Stimulated activated CD8-positive, alpha-beta memory T cell treated with anti-CD3 and anti-CD28 coated beads, Interleukin-4, amount 100 ng/mL, for 4 hours (primary cell): ENCODE measurements at regions not wholly inside any gene's neighbourhood (a gene's known extent, or its start where the extent isn't known, plus 50 kb on each side); places are given as distances from the start of the nearest gene placed in this dataset.

Experiments used
- DNase-seq, 2 donors: peaks; one replicate each; pipeline ENCODE4 v3.0.0-alpha.2; 2020; ENCODE audit warnings: low read depth in 2 of 2, low spot score in 1 of 2

DNA sequence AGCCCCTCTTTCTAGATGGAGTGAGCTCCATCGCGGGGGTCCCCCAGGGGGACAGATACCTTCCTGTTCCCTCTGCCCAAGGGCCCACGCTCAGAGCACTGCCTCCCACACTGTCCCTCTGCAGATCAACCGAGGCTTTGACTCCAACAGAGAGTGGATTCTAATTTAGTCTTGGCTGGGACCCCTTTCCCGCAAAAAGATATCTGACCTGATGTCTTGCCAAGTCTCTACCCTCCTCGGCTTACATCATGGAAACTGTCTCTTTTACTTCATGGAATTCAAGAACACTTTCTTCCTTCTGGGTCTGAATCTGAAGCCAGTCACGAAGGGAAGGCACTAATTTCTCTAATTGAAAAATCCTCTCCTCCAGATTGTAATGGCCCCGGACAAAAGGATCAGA is 278.0 kb downstream of the BMP7 start:
- DNase-seq, result no peak

GRCh38 chr20:56989516-56989915 is 276.9 kb downstream of the BMP7 start:
- DNase-seq, result no peak

DNA sequence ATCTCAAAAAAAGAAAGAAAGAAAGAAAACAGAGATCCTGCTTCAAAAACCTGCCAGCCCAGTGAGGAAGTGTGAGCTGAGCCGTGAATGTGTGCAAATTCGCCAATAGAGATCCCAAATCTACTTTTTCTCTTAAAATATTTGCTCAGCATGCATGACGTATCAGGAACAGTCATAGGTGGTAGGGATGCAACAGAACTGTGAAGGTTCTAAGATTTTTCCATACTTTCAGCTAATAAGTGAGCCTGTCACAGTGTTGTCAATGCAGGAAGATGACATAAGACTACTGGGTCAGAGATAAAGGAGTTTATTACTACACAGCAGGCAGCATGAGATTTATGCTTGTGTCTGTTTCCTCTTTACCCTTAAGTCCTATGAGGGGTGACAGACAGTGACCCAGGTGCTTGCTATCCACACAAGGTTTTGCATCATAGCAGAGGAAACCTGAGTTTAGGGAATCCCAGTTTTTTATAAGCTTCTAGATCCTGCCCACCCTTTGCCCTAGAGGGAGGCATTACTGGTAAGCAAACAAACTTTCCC is 273.4 kb downstream of the BMP7 start:
- no peak for DNase-seq

DNA sequence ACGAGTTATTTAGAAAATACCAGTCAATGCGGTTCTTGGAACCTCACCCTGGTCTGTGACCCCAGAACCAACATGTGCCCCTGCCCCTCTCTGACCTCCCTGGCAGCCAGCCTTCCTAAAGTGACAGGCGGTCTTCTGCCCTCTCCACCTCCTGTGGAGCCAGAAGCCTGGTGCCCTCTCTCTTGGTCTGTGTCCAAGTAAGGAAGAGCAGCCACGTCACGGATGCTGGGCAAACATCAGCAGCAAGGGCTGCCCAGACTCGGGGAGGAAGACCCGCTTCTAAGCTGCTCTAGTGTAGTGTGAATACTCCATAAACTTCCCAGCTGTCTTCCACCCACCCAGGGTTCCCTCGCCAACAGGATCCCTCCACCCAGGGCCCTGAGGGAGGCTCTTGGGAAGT is 272.4 kb downstream of the BMP7 start:
- DNase-seq, result no peak

- no peak for DNase-seq
Measured at GRCh38 chr20:56995149-56995548, 271.3 kb downstream of the BMP7 start.

- DNase-seq, result no peak
Measured at GRCh38 chr20:56995635-56996075, 270.8 kb downstream of the BMP7 start.

DNA sequence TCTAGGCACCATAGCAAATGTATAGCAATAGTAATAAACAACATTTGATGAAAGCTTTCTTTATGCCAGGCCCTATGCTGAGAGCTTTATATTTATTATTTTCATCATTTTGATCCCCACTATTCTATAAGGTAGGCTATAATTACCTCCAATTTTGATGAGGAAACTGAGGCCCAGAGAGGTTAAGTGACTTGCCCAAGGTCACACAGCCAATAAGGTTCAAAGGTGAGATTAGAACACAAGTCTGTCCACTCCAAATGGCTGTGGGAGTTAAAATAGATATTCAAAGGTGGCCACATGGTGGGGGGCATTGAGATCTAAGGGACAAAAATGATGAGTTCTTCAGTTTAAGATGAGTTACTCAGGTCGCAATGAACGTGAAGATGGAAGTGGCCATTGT is 269.9 kb downstream of the BMP7 start:
- DNase-seq, result no peak

DNA sequence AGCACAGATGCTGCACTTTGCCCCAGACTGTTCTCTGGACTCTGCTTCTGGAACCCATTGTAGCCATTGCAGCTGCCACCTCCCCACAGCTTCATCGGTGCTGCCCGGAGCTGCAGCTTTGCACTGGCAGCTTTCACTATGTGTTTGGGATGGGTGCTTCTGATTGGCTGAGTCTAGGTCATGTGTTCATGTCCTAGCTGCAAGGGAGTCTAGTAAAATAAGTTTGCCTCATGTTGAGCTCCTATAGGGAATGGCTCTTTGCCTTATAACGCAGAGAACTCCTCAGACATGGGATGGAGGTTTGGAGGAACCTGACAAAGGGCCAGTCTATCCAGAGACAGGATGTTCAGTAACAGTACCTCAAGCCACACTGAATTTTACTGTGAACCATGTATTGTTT is 268.0 kb downstream of the BMP7 start:
- DNase-seq, result no peak

DNA sequence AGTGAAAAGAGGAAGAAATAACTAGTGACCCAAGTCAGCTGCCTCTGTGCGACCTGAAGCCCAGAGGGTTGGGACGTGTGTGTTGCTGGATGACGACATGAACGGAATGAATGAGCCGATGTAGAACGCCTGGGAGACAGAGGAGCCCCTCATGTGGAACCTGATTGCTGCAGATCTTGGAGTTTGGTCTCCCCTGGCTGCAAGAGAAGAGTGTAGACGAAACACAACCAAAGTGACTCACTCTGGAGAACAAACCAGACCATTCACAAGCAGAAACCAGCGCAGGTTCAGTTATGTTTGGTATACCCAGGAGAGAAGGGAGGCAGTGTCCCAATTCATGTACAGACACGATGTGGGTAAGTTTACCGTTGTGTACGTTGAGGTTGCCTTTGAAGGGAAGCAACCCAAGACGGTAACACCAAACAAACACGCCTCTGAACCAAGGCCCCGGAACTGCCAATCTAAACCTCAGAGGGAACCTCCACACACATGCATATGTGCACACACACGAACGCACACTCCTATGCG is 265.9 kb downstream of the BMP7 start:
- no peak for DNase-seq

DNA sequence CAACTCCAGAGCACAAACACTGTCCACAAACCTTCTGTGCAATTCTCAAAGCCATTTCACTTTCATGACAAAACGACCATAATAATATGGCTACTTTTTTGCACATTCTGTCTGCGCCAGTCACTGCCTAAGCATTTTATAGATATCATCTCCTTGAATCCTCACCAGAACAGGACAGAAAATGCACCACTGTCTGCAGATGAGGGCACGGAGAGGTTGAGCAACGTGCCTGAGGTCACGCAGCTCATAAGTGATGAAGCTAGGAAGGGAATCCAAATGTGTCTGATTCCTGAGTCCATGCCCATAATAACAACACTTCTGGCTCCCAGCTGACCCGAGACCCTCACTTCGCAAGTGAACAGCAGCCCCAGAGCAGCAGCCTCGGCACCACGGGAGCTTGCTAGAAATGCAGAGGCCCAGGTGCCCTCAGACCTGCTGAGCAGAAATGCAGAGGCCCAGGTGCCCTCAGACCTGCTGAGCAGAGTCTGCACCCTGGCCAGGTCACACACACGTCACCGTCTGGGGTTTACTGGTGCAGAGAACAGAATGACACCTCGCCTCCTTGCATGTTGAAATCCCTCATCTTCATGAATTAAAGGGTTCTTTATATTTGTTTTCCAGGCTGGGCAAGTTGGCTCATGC is 265.2 kb downstream of the BMP7 start:
- no peak for DNase-seq

- no peak for DNase-seq
Measured at GRCh38 chr20:57002066-57002570, 264.3 kb downstream of the BMP7 start.

- DNase-seq, result no peak
Measured at GRCh38 chr20:57003012-57003411, 263.4 kb downstream of the BMP7 start.

GRCh38 chr20:57004416-57004815 is 262.0 kb downstream of the BMP7 start:
- DNase-seq, result no peak

- DNase-seq, result no peak
Measured at GRCh38 chr20:57004951-57005933, 261.2 kb downstream of the BMP7 start.

DNA sequence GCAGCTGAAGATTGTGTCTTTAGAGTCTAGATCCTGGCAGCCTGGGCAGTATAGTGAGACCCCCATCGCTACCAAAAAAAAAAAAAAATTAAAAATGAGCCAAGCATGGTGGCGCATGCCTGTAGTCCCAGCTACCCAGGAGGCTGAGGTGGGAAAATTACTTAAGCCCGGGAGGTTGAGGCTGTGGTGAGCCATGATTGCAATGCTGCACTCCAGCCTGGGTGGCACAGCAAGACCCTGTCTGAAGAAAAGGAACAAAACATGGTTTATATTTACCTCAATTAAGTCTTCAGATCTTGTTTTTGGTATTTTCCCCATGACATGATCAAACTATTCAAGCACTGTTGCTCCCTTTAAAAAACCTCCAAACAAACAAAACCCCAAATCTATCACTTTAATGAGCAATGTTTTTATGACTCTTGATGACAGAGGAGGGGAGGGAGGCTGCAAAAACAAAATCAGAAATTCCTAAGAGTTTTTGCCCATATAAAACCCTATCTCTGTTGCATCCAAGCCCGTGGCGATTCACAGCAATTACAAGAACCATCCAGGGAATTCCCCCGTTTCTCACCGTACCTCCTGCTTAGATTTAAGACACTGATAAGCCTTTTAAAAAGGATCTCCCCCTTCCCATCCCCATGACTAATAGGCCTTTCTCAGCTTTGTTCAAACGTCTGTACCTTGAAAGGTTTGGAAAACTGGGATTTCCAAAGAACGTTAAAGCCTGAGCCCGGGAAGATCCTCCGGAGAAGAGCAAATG is 259.9 kb downstream of the BMP7 start:
- DNase-seq, result no peak

DNA sequence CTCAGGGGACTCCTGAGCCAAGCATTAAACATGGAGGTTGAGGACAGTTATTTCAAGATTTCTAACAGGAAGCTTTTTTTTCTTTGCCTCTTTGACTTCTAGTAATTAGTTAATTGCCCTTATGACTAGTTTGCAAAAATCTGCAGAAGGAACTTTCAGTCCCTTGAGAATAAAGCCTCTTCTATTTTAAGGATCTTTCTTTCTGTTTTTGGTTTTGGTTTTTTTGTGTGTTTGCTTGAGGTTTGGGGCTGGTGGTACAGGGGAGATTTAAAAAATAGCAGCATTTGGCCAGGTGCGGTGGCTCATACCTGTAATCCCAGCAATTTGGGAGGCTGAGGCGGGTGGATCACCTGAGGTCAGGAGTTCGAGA is 259.3 kb downstream of the BMP7 start:
- no peak for DNase-seq

GRCh38 chr20:57008217-57008616 is 258.2 kb downstream of the BMP7 start:
- no peak for DNase-seq

- DNase-seq, result no peak
Measured at GRCh38 chr20:57009355-57009754, 257.1 kb downstream of the BMP7 start.

- DNase-seq, result no peak
Measured at GRCh38 chr20:57009775-57010174, 256.7 kb downstream of the BMP7 start.

- DNase-seq, result no peak
Measured at GRCh38 chr20:57012691-57013090, 253.8 kb downstream of the BMP7 start.

DNA sequence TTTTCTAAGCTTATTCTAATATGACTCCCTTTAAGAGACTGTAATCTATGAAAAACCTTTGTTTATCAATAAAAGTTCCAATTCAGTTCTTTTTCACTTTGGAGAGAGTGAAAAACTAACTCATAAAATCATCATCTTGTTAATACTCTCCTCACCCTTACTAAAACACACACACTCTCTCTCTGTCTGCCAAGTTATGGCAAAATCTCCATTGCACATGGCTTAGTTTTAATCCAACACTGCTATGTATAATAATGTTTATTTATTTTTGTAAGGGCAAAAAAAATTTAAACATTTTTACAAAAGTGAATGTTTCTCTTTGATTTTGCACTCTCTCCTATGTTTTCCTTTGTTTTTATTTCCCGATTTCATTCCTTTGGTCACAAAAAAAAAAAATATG is 253.2 kb downstream of the BMP7 start:
- no peak for DNase-seq
